SU-DHL-6 (cell line): ENCODE measurements at regions not wholly inside any gene's neighbourhood (a gene's known extent, or its start where the extent isn't known, plus 50 kb on each side); places are given as distances from the start of the nearest gene placed in this dataset.

Experiments used
- CTCF ChIP-seq: fragments of 200-600 bp; sonication (generic); IDR thresholded peaks from one replicate; pipeline ENCODE4 v1.5.1; 2017; ENCODE audit warnings: antibody characterized with exemption, mild to moderate bottlenecking, low read length, moderate library complexity; ENCODE audit not compliant: insufficient read depth, poor library complexity, severe bottlenecking
- EZH2phosphoT487 ChIP-seq: fragments of 200-600 bp; sonication (generic), shearing (Covaris generic); conservative IDR thresholded peaks from 2 replicates; pipeline ENCODE4 v1.6.1; 2018; ENCODE audit warnings: mild to moderate bottlenecking, antibody characterized with exemption, low read length, moderate library complexity, mixed read lengths

DNA sequence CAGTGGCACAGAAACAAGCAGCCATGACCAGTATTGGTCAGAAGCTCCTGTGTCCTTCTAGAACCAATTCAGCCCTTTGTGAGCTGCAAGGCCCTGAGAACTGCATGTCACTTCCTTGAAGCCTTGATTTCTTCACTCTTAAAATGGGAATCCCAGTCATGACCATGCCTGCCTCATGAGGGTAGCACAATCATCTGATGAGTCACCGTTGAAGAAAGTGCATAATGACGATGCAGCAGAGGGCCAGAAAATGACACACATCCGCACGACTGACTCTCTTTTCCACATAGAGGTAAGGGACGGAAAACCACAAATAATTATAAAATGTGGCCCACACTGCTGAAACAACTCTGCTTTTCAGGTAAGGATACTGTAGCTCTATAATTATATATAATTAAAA, 777.4 kb downstream of the BCL11B start:
- TF ChIP-seq CTCF (no peak), EZH2phosphoT487 (no peak)
